ENCODE measurements at regions not wholly inside any gene's neighbourhood (a gene's known extent, or its start where the extent isn't known, plus 50 kb on each side); places are given as distances from the start of the nearest gene placed in this dataset.

DNA sequence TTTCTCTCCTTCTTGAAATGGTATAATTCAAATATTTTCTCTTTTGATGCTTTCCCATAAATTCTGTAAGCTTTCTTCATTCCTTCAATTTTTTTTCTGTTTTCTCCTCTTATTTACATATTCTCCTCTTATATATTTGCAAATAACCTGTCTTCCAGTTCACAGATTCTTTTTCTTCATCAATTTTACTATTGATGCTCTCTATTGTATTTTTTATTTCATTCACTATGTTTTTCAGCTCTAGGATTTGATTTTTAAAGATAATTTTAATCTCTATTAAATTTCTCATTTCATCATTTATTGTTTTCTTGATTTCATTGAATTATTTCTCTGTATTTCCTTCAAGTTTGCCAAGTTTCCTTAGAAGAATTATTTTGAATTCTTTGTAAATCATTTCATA is 54.0 kb upstream of the PRPS1L1 start:
- no peak for DNase-seq (ENCODE audit: low read depth)

- no peak for DNase-seq (ENCODE audit: low read depth)
These were observed 54.5 kb upstream of the PRPS1L1 start for GRCh38 chr7:18082169-18082568.

GRCh38 chr7:18086165-18087025 is 58.7 kb upstream of the PRPS1L1 start:
- peak; percentile 47 for DNase-seq (ENCODE audit: low read depth)

- DNase-seq (ENCODE audit: low read depth): peak; percentile 30
These were observed 59.5 kb upstream of the PRPS1L1 start for GRCh38 chr7:18087026-18087686.

- DNase-seq (ENCODE audit: low read depth): no peak
These were observed 60.0 kb upstream of the PRPS1L1 start for GRCh38 chr7:18087687-18088078.

DNA sequence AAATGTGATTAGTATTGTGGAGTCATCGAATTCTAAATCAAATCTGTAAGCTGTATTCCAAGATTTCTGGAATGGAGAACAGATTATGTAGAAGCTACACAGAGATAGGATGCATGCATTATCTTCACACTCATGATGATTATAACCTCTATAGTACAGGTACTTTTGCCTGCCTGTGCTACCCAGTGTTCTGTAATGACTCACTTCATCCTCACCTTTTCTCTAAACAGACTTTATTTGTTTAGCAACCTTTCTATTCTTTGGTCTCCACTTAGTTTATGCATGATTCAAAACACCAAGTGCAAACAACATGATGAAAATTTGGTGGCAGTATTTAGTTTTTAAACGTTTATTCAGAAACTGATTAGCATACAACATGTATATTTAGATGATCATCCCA is 68.4 kb upstream of the PRPS1L1 start:
- no peak for DNase-seq (ENCODE audit: low read depth)

- no peak for DNase-seq (ENCODE audit: low read depth)
These were observed 74.9 kb upstream of the PRPS1L1 start for GRCh38 chr7:18102576-18102975.

- no peak for DNase-seq (ENCODE audit: low read depth)
These were observed 76.0 kb upstream of the PRPS1L1 start for GRCh38 chr7:18103436-18104218.

DNA sequence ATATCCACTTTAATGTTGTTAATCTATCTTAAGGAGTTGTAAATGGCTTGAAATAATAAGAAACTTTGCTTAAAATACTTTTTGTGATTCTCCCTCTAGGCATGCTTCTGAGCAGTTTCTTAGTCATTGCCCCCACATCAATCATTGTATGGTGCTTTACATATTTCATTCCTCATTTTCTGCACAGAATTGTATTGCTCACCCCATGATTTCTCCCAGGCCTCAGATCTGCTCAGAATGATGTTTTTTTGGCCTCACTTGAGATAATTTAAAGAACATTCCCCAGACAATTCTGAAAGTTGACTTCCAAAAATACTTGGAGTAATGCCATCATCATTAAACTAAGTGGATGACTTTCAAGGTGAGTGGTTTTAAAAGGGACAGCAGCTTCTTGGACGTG is 82.1 kb upstream of the PRPS1L1 start:
- peak; percentile 35 for DNase-seq (ENCODE audit: low read depth)

DNA sequence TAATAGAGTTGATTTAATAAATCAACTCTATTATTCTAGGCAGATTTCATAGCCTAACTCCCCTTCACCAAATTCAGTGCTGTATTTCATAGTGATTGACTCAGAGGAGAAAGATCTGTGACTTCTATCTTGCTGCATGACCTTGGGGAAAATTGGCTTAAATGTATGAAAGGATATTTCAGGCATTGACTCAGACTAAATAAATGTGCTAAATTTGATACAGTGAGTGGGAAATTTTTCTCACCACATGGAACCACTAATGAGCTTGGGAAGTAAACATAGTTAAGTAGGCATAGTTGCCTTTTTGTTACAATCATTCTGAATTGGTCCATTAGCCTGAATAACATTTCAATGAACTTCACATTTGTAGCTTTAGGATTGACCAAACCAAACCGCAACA is 89.0 kb upstream of the PRPS1L1 start:
- peak; percentile 9 for DNase-seq (ENCODE audit: low read depth)

GRCh38 chr7:18117482-18117881 is 89.8 kb upstream of the PRPS1L1 start:
- peak; percentile 69 for DNase-seq (ENCODE audit: low read depth)

DNA sequence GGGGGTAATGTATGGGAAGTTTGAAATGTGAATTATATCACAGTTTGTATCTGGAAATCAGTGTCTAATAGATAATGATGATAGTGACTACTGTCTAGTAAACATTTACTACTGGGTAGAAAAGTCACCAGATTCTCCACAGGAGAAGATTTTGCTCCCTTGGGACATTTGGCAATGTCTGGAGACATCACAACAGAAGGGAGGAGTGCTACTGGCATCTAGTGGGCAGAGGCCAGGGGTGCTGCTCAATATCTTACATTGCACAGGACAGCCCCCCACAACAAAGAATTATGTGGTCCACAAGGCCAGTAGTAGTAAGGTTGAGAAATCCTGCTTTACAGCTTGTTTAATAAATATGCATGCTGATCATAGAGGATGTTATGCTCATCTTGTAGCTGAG is 92.3 kb upstream of the PRPS1L1 start:
- peak; percentile 55 for DNase-seq (ENCODE audit: low read depth)

DNA sequence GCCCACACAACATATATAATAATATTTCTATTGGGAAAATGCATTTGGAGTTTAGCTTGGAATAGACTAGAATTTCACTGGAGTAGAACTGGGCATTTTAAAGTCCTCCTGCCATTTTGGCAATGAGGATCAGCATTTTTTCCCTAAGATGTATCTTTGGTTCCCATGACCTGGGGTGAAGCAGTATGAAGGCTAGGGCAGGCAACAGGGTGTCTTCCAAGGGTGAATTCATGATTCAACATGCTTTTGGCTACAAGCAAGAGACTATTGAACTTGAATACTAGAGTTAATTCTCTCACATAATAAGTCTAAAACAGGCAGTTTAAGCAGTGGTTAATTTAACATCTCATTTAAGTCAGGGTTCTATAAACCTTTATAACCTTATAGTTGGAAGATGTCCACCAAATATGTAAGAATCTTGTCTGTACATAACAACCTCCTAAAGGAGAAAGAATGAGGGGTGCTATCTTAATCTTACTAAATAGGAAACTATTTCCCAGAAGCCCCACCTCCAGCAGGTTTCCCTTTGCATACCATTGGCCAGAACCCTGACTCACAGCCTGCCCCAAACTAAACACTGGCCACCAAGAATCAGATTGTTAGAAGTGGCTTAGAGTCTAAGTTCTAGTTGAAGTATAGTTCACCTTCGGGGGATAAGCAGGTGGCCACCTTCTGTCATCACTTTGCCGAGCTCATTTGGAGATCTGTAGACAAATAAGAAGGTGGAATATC is 96.0 kb upstream of the PRPS1L1 start:
- DNase-seq (ENCODE audit: low read depth): peak; percentile 30

GRCh38 chr7:18125476-18125875 is 97.8 kb upstream of the PRPS1L1 start:
- no peak for DNase-seq (ENCODE audit: low read depth)

GRCh38 chr7:18126281-18126680 is 98.6 kb upstream of the PRPS1L1 start:
- DNase-seq (ENCODE audit: low read depth): no peak

- no peak for DNase-seq (ENCODE audit: low read depth)
These were observed 101.2 kb upstream of the PRPS1L1 start for GRCh38 chr7:18128846-18129245.

GRCh38 chr7:18132811-18133210 is 105.2 kb upstream of the PRPS1L1 start:
- no peak for DNase-seq (ENCODE audit: low read depth)

- DNase-seq (ENCODE audit: low read depth): no peak
These were observed 106.3 kb upstream of the PRPS1L1 start for GRCh38 chr7:18133921-18134320.

GRCh38 chr7:18140943-18141342 is 113.3 kb upstream of the PRPS1L1 start:
- no peak for DNase-seq (ENCODE audit: low read depth)

- no peak for DNase-seq (ENCODE audit: low read depth)
These were observed 116.5 kb upstream of the PRPS1L1 start for GRCh38 chr7:18144166-18144565.

DNA sequence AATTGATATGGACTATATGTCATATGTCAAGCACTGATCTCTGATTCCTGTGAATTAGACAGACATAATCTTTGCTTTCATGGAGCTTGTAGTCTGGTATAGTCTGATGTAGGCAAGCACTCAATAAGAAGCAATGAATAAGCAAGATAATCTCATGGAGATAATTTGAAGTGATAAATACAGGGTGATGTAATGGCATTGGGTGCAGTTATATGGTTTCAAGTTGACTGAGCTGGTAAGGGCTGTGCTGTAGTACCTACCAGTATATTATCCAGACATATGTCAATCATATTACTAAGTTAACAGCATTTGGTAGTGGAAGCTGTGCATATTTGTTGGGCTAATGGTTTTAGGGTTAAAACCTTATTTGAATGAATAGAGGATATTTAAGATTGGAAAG is 117.5 kb upstream of the PRPS1L1 start:
- no peak for DNase-seq (ENCODE audit: low read depth)

- peak; percentile 20 for DNase-seq (ENCODE audit: low read depth)
These were observed 123.8 kb upstream of the PRPS1L1 start for GRCh38 chr7:18151422-18151821.

Data from ELR (cell line).